NCI-H2107 (cell line): ENCODE measurements at regions not wholly inside any gene's neighbourhood (a gene's known extent, or its start where the extent isn't known, plus 50 kb on each side); places are given as distances from the start of the nearest gene placed in this dataset.

Experiments used
- DNase-seq: peaks from one replicate; lab custom pipeline; 2025; lab: John Stamatoyannopoulos, UW

DNA sequence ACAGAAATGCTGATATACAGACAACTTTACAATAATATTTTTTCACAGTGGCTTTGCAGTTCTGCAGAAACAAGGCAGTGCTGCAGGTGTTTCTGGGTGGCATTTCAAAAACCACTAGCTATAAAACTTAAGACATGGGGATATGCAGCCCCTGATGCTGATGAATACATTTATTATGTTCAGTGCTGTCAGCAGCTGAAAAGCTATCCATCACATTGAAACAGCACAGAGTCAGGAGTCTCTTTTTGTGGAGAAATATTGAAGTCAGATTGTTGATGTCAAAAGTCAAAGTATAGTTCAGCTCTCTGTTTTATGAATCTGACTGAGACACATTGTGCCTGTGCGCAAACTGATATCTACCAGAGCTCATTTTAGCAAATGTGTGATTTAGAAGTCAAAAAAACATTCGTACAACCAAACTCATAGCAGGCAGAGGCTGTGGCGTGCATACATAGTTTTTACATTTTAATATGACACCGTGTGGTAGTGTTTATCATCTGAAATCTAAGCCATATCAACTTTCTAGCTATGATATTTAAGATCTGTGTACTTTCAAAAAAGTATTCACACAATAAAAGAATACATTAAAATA, 467.6 kb downstream of the PRKD1 start:
- DNase-seq: no peak

DNA sequence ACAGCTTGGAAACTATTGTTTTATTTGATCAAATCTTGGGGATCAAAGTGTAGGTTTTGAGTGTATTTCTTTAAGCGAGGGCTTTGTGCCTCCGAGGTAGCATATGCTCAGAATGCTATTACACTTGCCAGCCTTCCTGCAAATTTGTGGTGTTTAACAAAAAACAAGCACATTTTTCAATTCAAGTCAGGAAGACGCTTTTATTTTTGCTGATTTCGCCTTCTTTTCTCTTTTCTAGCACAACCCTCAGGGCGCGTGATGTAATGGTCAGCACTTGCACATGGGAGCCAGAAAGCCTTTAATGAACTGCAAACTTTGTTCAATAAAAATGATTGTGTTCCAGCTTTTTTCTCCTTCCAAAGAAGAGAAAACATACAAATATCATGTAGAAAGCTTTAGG, 466.5 kb downstream of the PRKD1 start:
- no peak for DNase-seq

DNA sequence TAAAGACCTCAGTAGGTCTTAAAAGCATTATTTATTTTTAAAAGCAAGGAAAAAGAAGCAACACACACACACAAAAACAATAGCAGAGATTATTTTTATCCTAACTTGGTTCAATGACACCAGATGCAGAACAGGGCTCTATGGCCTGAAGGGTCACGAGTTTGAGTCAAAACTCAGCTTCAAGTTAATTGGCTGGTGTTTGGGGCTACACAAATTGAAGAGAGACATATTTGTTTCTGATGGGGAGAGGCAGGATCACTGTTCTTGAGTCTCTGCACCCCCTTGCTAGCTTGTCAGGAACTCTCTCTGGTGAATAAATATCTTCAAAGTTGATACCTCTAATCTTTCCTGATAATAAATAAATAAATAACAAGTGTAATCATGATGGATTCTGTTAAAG, 466.1 kb downstream of the PRKD1 start:
- DNase-seq: no peak

DNA sequence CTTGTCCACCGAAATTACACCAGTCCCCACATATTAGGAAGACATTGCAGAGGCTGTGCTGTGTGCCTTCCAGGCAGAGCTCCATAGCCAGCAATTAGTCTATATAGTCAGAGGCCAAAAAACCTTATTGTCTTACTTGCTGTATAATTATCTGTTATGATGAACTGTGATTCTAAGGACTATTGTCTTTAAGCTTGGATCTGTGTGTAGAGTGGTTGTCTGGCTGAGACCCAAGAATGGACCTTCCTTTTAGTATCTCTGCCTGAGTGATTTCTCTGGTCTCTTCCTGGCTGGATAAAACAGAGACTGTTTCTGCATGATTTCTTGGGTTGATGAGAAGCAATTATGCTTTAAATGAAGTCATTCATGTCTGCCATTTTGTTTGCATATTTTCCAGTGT, 465.3 kb downstream of the PRKD1 start:
- no peak for DNase-seq

DNA sequence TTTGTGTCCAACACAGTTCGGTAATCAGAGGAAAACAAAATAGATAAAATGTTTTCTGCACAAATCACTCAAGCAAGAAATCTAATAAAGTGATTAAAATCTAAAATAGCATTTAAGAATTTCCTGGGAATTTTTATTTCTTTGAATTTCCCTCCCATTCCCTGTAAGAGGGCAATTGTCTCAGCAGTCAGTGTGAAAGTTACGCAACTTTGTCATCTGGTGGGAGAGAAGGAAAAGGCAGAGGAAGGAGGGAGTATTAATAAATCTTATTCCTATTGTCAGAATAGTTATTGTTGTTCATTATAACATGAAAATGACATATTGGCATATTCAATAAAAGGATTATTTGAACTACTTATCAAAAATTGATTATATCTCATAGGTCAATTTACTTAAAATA, 464.9 kb downstream of the PRKD1 start:
- no peak for DNase-seq

DNA sequence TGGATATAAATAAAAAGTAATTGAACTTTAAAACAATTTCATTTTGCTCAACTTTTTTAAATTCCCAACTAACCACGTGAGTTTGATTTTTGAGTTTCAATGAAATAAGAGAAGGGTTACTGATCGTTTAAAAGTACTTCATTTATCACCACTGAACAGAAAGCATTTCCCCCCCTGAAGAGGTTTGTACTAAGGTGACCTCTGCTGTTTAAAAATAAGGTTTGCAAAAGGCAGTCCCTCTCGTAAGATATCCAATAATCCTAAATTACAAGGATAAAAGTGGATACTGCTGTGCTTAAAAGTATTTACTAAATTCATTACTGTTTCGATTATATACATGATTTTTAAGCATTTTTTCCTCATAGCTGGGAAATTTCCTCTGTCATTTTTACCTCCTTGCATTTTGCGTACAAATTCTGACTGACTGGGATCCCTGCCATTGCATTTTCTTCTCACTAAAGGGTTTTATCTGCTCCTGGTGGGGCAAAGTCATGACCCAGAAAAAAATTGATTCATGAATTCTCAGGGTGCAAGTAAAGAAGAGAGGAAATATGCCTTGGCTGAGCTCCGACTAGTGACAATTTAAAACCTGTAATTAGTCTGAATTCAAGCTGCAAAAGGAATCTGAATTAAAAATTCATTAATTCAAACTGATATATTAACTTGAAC, 463.8 kb downstream of the PRKD1 start:
- peak; percentile 51 for DNase-seq

DNA sequence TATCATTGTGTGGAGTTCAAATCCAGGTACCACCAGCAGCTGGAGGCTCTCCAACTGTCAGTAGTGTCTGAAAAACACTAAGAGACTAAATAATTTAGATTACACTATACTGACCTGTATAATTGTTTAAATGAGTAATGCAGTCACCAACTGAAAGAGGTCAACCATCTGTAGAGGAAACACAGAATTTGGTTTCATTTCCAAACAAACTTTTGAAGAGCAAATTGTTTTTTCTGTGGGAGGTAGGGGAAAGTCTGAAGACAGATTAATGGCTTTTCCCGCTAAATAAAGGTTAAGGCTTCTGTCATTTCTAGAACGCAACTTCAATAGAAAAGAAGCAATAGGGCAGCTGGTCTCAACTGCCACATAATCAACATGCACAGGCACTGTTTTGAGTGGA, 462.6 kb downstream of the PRKD1 start:
- DNase-seq: no peak

DNA sequence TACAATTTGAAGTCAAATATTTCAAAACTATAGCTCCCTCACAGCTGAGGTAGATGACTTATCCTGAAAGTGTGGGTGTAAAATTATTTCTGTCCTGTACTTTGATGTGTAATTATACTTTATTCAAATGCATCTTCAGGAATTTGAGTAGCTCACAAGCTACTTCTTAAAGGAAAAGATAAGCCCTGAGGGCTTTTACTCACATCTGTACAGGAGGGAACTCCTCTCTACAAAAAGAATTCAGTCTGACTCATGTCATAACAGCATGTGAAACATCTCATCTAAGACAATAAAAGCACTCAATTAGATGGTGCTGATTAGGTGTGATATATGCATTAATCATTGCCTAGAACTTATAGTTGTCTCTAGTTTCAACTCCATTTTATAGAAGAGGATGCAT, 452.0 kb downstream of the PRKD1 start:
- DNase-seq: no peak

DNA sequence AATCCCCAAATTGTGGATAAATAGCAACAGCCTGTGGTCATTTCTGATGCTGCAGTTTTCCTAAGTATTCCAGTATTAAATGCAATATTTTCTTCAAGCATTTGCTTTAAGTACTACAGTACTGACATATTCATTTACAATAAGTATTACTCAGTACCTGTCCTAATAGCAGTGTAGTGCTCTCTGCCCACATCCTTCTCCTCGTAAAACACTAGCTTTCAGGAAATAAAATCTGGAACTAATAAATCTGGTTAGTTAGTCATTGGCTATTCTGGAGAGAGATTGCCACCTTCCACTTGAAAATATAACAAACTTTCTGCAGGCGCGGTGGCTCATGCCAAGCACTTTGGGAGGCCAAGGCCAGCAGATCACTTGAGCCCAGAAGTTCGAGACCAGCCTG, 441.5 kb downstream of the PRKD1 start:
- DNase-seq: no peak

DNA sequence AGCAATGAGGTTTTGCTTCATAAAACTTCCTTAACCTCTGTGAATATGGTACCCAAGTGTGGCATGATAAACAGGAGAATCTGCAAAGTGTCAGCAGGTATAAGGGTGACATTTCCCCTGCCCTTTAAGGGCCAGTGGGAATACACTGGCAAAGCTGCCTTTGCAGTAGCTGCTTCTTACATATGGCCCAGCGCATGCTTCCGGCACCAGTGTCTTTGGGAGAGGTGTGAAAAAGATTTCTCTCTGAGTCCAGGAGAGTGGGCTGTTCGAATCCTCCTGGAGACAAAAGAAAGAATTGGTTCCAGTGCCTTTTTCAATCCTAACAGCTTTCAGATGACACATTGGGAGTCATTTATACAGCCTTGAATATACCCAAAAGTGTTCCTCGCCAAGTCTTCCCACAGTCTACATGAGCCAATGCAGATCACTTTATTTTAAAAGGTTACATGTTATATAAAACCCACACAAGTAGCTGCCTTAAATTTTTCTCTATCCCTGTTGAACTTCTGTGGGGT, 437.7 kb downstream of the PRKD1 start:
- no peak for DNase-seq

DNA sequence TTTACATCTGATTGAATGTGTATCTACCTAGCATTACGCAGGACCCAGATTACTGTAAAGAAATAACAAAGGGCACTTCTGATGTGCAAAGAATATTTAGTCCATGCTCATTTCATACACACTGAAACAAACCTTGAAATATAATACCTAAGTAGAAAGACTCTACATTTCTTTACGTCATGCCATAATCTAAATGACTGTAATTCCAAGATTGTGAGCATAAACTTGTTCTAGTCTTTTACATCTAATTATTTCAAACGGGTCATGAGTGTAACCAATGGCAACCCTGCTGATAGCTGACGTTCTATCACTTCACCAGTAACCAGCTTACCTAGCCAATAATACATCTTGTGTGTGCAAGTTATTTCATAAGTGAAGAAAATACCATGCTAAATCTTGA, 433.8 kb downstream of the PRKD1 start:
- no peak for DNase-seq

DNA sequence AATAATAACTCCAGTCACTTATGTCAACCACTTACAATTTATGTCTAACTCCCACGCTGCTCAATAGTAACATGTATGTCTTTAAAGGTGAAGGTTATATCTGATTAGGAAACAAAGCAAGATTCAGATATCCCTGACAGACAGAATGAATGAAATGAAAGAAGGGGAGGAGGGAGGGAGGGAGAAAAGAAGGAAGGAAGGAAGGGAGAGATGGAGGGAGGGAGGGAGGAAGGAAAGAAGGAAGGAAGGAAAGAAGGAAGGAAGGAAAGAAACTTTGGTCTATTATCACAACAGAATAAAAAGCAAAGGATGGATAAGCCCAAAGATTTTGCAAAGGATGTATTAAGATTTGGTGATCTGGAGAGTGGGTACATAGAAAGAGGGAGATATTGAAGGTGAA, 433.3 kb downstream of the PRKD1 start:
- no peak for DNase-seq

DNA sequence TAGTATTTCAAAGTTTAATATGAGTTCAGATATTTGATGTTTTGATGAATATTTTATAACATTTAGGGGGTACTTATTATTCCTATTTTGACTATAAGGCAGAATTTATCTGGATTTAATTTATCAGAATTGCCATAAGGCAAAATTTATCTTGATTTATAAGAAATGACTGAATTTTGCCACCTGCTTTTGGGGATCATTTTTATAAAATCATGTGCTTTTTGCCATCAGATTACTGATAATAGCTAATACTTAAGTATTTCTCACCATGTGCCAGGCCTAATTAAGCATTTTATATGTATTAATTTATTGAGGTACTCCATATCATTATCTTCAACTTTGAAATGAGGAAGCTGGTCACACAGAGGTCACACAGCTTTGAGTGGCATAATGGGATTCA, 423.7 kb downstream of the PRKD1 start:
- DNase-seq: no peak

DNA sequence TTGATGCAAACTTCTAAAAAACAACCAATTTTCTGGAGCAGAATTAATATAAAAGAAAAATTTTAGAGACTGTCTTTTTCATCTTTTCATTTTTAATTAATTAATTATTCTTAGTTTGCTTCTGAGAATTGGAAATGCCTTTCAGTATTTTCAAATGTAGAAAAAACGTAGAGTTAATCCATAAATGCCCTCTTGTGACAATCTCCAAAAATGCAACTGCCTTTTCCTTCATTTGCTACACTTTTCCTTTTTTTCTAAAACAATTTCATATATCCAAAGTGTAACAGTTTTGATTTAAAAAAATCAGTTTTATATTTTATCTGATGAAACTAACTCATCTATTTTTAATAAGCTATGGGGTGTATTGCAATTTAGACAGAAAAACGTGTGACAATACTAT, 409.3 kb downstream of the PRKD1 start:
- no peak for DNase-seq

DNA sequence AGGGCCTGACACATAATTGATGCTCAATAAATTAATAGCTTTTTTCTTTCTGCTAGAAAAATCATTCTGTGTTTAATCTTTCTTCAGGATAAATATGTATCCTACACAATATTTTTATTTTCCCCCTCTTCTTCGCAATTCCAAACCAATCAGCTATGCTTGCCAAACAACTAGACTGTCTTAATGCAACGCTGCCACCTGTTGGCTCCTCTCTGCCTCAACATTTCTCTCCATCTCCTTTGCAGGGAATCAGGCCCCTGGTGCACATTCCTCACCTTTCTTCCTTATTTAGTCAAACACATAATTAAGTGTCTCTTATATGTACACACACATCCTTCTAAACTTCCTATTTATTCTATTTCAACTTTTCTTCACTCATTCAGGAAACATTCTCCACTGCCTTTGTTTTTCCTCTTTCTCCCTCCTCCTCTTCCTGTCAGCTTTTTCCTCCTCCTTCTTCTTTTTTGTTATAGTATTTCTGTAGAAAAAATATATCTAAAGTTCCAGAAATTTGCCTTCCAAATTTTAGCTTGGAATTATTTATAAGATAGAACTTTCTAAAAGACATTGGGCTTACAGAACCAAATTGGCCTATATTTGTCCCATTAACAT, 406.0 kb downstream of the PRKD1 start:
- DNase-seq: peak; percentile 8
